B cell (primary cell): ENCODE measurements at regions not wholly inside any gene's neighbourhood (a gene's known extent, or its start where the extent isn't known, plus 50 kb on each side); places are given as distances from the start of the nearest gene placed in this dataset.

Experiments used
- EZH2 ChIP-seq: IDR thresholded peaks from 2 replicates; pipeline ENCODE4 v1.6.1; 2012; ENCODE audit warnings: borderline replicate concordance, low read depth, mild to moderate bottlenecking, moderate library complexity, low read length; ENCODE audit not compliant: insufficient read depth, poor library complexity, severe bottlenecking
- TF ChIP-seq, protein P1 (sequence below): fragments of 200-600 bp; IDR thresholded peaks from one replicate; pipeline ENCODE4 v1.8.0; 2022; ENCODE audit warnings: antibody characterized with exemption, mild to moderate bottlenecking

DNA sequence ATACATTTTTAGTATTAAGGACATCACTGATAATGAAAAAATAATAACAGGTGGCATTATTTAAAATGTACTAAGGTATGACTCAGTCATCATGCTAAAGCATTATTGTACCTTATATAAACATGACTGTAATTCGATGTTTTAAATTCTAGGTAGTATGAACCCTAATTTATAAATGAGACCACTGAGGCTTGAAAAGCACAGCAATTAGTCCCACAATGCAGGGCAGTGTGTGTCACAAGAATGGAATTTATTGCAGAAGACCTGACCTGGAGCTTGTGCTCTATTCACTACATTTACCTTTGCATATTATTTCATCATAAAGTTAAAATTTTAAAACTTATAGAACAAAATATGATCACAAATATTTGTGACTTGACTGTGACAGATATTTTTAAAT is 358.5 kb upstream of the DSEL start:
- TF ChIP-seq, protein P1, sequence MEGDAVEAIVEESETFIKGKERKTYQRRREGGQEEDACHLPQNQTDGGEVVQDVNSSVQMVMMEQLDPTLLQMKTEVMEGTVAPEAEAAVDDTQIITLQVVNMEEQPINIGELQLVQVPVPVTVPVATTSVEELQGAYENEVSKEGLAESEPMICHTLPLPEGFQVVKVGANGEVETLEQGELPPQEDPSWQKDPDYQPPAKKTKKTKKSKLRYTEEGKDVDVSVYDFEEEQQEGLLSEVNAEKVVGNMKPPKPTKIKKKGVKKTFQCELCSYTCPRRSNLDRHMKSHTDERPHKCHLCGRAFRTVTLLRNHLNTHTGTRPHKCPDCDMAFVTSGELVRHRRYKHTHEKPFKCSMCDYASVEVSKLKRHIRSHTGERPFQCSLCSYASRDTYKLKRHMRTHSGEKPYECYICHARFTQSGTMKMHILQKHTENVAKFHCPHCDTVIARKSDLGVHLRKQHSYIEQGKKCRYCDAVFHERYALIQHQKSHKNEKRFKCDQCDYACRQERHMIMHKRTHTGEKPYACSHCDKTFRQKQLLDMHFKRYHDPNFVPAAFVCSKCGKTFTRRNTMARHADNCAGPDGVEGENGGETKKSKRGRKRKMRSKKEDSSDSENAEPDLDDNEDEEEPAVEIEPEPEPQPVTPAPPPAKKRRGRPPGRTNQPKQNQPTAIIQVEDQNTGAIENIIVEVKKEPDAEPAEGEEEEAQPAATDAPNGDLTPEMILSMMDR = no peak
- TF ChIP-seq EZH2 = no peak
